ENCODE measurements at regions not wholly inside any gene's neighbourhood (a gene's known extent, or its start where the extent isn't known, plus 50 kb on each side); places are given as distances from the start of the nearest gene placed in this dataset.

GRCh38 chr5:157930710-157931109 is 71.8 kb upstream of the CLINT1 start:
- TF ChIP-seq CTCF (IDR thresholded peaks at IDR 0.05) = no peak
- no peak for TF ChIP-seq EP300 (IDR thresholded peaks at IDR 0.05)

All from esophagus muscularis mucosa (tissue), 3 donors.